K562 (cell line): ENCODE measurements at regions not wholly inside any gene's neighbourhood (a gene's known extent, or its start where the extent isn't known, plus 50 kb on each side); places are given as distances from the start of the nearest gene placed in this dataset.

Source experiments
- ATAC-seq: fragments of 200-7000 bp; cut with Tn5 transposase; 3 replicates; pipeline ENCODE4 v1.9.1; 2020; ENCODE audit warnings: moderate library complexity
- BruUV-seq: library from RNA; stranded (reverse); fragments of 400-500 nt; replicated peaks from 2 replicates; lab custom pipeline; 2021; lab: Mats Ljungman, UMichigan
- CTCF ChIA-PET: fragments of 300-600 bp; formaldehyde crosslinking; extraction: SDS; loops from one replicate; lab custom pipeline; 2021; ENCODE audit warnings: low intra/inter-chr PET ratio; lab: Yijun Ruan, JAX
- POLR2A ChIA-PET: fragments of 300-600, 350-650 bp; sonication (Branson Sonifier 250); formaldehyde crosslinking; extraction: SDS; loops from one replicate; lab custom pipeline; 2021; ENCODE audit warnings: antibody characterized with exemption, inconsistent platforms; lab: Yijun Ruan, JAX
- DNase-seq, 4 experiments: peaks; one replicate each; pipeline versions ENCODE4 v3.0.0 to v3.0.0-alpha.2; 2011 to 2018; ENCODE audit warnings: low spot score in 3 of 4, mixed read lengths in 3 of 4; ENCODE audit errors: extremely low read depth in 1 of 4
- FAIRE-seq: peaks from 2 replicates; lab custom pipeline; 2011; peaks lifted over from hg19 to GRCh38; lab: Jason Lieb, UNC
- H2AFZ ChIP-seq: 2 replicates; pipeline ENCODE4 v1.6.0; 2011; ENCODE audit warnings: low read depth, low read length, control low read depth, inconsistent platforms
- H3K27ac ChIP-seq: fragments of 200-600 bp; 3 replicates; pipeline ENCODE4 v1.8.0; 2011; ENCODE audit warnings: low read depth, mild to moderate bottlenecking, control low read depth, inconsistent platforms, low read length, moderate library complexity, mixed read lengths; ENCODE audit errors: extremely low read depth
- H3K27me3 ChIP-seq, 2 experiments: fragments of 300-600 bp in 1 of 2; 2 replicates in 1 of 2; 3 replicates in 1 of 2; pipeline versions ENCODE4 v1.6.0 to v1.8.0; 2011; ENCODE audit warnings: inconsistent platforms in 2 of 2, low read length in 2 of 2, mild to moderate bottlenecking in 1 of 2, mixed read lengths in 1 of 2, moderate library complexity in 1 of 2; ENCODE audit not compliant: control insufficient read depth in 2 of 2, insufficient read depth in 2 of 2
- H3K36me3 ChIP-seq: fragments of 300-600 bp; 3 replicates; pipeline ENCODE4 v1.8.0; 2011; ENCODE audit warnings: mild to moderate bottlenecking, low read length, inconsistent platforms; ENCODE audit not compliant: control insufficient read depth, insufficient read depth
- H3K4me1 ChIP-seq, 2 experiments: fragments of 200-600 bp in 1 of 2; replicated peaks in 1 of 2; 2 replicates in 1 of 2; 3 replicates in 1 of 2; pipeline versions ENCODE4 v1.5.1 to v1.8.0; 2011; ENCODE audit warnings: inconsistent platforms in 2 of 2, low read length in 2 of 2, mild to moderate bottlenecking in 1 of 2, mixed read lengths in 1 of 2, moderate library complexity in 1 of 2; ENCODE audit not compliant: control insufficient read depth in 2 of 2, insufficient read depth in 2 of 2
- H3K4me2 ChIP-seq: 2 replicates; pipeline ENCODE4 v1.6.1; 2011; ENCODE audit warnings: low read length, control low read depth, inconsistent platforms, mixed read lengths; ENCODE audit not compliant: insufficient read depth
- H3K4me3 ChIP-seq: fragments of 200-600 bp; sonication (generic), shearing (Covaris generic); 2 replicates; pipeline ENCODE4 v1.5.1; 2016; ENCODE audit warnings: control low read depth, inconsistent platforms
- H3K79me2 ChIP-seq: fragments of 200-600 bp; 3 replicates; pipeline ENCODE4 v1.8.0; 2011; ENCODE audit warnings: low read length, inconsistent platforms; ENCODE audit not compliant: control insufficient read depth, insufficient read depth
- H3K9ac ChIP-seq, 2 experiments: 2 replicates each; pipeline versions ENCODE4 v1.6.0 to v1.6.1; 2011; ENCODE audit warnings: low read depth in 2 of 2, low read length in 2 of 2, control low read depth in 1 of 2, inconsistent platforms in 1 of 2, mild to moderate bottlenecking in 1 of 2, mixed read lengths in 1 of 2; ENCODE audit not compliant: insufficient read depth in 1 of 2
- H3K9me1 ChIP-seq: one replicate; pipeline ENCODE4 v1.6.0; 2011; ENCODE audit warnings: inconsistent platforms, mild to moderate bottlenecking, low read length, moderate library complexity; ENCODE audit not compliant: control insufficient read depth, insufficient read depth
- H3K9me3 ChIP-seq: replicated peaks from 2 replicates; pipeline ENCODE4 v1.5.1; 2011; ENCODE audit warnings: low read depth, low read length, inconsistent platforms; ENCODE audit not compliant: control insufficient read depth, insufficient read depth
- H4K20me1 ChIP-seq: replicated peaks from 2 replicates; pipeline ENCODE4 v1.6.1; 2011; ENCODE audit warnings: low read length, inconsistent platforms, mixed read lengths; ENCODE audit not compliant: control insufficient read depth, insufficient read depth
- CAMTA2 ChIP-seq: fragments of 250-450 bp; sonication (Bioruptor Pico); conservative IDR thresholded peaks from 2 replicates; pipeline ENCODE4 v1.5.1; 2022
- DLX4 ChIP-seq: fragments of 250-450 bp; sonication (Bioruptor Pico); IDR thresholded peaks from 2 replicates; pipeline ENCODE4 v1.6.1; 2021; ENCODE audit warnings: mild to moderate bottlenecking
- EWSR1 ChIP-seq: fragments of 450-650 bp; IDR thresholded peaks from 2 replicates; pipeline ENCODE4 v1.6.1; 2018; ENCODE audit warnings: borderline replicate concordance, mild to moderate bottlenecking, low read depth, moderate library complexity; ENCODE audit not compliant: partially characterized antibody
- FOS ChIP-seq: IDR thresholded peaks from 3 replicates; pipeline ENCODE4 v1.6.1; 2011; ENCODE audit not compliant: insufficient read length; ENCODE audit errors: extremely low read depth
- MAFG ChIP-seq: fragments of 450-650 bp; conservative IDR thresholded peaks from 2 replicates; pipeline ENCODE4 v1.6.1; 2016; ENCODE audit warnings: missing genetic modification characterization, missing compliant biosample characterization
- NELFE ChIP-seq: IDR thresholded peaks from 2 replicates; pipeline ENCODE4 v1.6.1; 2011; ENCODE audit warnings: mild to moderate bottlenecking; ENCODE audit not compliant: insufficient read depth, insufficient read length
- NUFIP1 ChIP-seq: fragments of 450-650 bp; IDR thresholded peaks from 2 replicates; pipeline ENCODE4 v1.6.1; 2018; ENCODE audit not compliant: partially characterized antibody
- PCBP1 ChIP-seq: fragments of 200-400 bp; formaldehyde crosslinking; IDR thresholded peaks from 2 replicates; pipeline ENCODE4 v1.6.1; 2018; ENCODE audit warnings: mild to moderate bottlenecking, low read depth, low read length; ENCODE audit not compliant: poor library complexity, severe bottlenecking
- PHF8 ChIP-seq: fragments of 200-600 bp; sonication (generic); IDR thresholded peaks from 2 replicates; pipeline ENCODE4 v1.6.1; 2012; ENCODE audit warnings: mixed run types, mild to moderate bottlenecking, inconsistent platforms, low read length, moderate library complexity, borderline replicate concordance
- POU5F1 ChIP-seq: fragments of 150-350 bp; IDR thresholded peaks from 2 replicates; pipeline ENCODE4 v1.6.1; 2014; ENCODE audit warnings: borderline replicate concordance, low read length, low read depth, mild to moderate bottlenecking; ENCODE audit not compliant: partially characterized antibody
- XRCC3 ChIP-seq: fragments of 450-650 bp; IDR thresholded peaks from 2 replicates; pipeline ENCODE4 v1.6.1; 2017; ENCODE audit warnings: mild to moderate bottlenecking, moderate library complexity
- ZNF232 ChIP-seq: sonication (generic); formaldehyde crosslinking; IDR thresholded peaks from 2 replicates; pipeline ENCODE4 v1.8.0; 2022; ENCODE audit warnings: mild to moderate bottlenecking, missing genetic modification reagents
- WGBS: fragments of 100-300 bp; shearing (Covaris generic); methylation state at CpG from one replicate; pipeline ENCODE4 v1.1.6; 2016; ENCODE audit warnings: low coverage, mixed read lengths; ENCODE audit not compliant: insufficient coverage; ENCODE audit errors: missing lambda C conversion rate; 5-methylcytosine and 5-hydroxymethylcytosine counted together
- in situ Hi-C: fragments of 300-500 bp; cut with MboI; formaldehyde crosslinking; loops from 4 replicates; pipeline ENCODE4 v1.15.0; 2018; ENCODE audit warnings: inconsistent platforms, mixed read lengths
- intact Hi-C: fragments of 100-400 bp; cut with micrococcal nuclease; formaldehyde crosslinking; loops from 2 replicates; pipeline ENCODE4 v1.14.2; 2022

DNA sequence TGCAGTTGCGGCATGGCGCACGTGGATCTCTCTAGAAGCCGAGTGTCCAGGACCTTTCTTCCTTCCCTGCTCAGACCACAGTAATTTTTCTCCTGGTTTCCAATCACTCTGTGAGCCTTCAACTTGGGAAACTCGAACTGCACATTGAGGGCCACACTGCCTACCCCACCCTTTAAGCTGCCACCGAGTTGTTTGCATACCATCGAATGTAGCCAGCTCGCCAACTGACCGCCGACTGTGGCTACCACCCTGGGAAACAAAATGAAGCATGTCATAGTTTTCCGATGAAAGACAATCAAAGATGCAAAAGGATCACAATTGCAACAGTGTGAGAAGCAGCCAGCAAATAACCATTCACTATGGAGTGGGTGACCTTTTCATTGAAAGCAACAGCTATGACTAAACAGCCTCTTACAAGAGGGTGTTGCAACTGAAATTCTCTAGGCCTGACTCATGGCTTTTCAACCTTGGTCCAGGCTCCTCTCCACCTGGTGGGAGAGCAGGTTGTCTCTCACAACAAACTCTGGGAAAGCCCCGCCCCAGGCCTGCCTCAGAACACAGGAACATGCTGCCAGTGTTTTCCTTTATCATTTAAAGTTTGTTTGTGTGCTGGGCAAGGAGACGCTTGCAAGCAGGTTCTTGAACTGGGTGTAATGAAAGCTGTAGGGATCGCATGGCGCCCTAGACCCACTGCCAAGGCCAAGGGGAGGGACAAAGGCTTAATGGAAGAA lies 141.7 kb upstream of the SERP2 start (continued):
- TF ChIP-seq PHF8 = no peak
- TF ChIP-seq NUFIP1 = no peak
- TF ChIP-seq DLX4 = no peak

DNA sequence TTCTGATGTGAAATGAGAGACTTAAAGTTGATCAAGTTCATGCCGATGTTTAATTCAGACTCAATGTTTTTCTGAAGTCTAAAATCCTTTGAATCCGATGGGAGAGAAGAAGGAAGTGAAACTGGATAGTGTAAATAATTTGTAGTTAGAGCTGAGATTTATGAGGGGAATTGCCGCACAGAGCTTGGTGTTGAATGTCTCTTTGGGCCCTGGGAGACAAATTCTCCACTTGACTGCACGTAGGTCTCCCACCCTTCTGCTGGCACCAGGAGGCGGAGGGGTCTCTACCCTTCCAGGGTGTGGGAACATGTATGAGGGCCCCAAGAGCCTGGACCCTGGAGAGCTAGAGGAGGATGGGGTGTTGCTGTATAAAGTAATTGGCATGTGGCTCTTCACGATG lies 140.8 kb upstream of the SERP2 start:
- Histone ChIP-seq H3K4me3 (no peak overlapping the region), H3K4me2 (no peak overlapping the region), H3K79me2 (no peaks in the 10 kb centered on the region), H3K27me3 (peaks cover 11 to 24% of the 10 kb centered on the region in 2 experiments; a peak in 3 of 5 replicates), H3K9me1 (no peaks in the 10 kb centered on the region), H3K9me3 (no peaks in the 10 kb centered on the region), H3K4me1 (no peaks in the 10 kb centered on the region), H3K9ac (no peak overlapping the region), H4K20me1 (no peaks in the 10 kb centered on the region), H3K27ac (no peak overlapping the region), H3K36me3 (no peaks in the 10 kb centered on the region), H2AFZ (no peak overlapping the region)
- ChIA-PET POLR2A (no interaction called here), CTCF (no interaction called here)
- WGBS = 2% methylated on average over 4 of the region's 6 CpGs
- in situ Hi-C loops (no loop called here), intact Hi-C loops (no loop called here)
- no TSS peak for BruUV-seq
- FAIRE-seq (no peak), ATAC-seq (no peak), DNase-seq (no peak)
- TF ChIP-seq FOS (no peak), EWSR1 (no peak), MAFG (tag) (no peak), POU5F1 (no peak), CAMTA2 (no peak), XRCC3 (no peak), ZNF232 (CRISPR knock-in tag) (no peak), NELFE (no peak), PCBP1 (no peak)
